ENCODE measurements at regions not wholly inside any gene's neighbourhood (a gene's known extent, or its start where the extent isn't known, plus 50 kb on each side); places are given as distances from the start of the nearest gene placed in this dataset.

- TF ChIP-seq, protein P1, sequence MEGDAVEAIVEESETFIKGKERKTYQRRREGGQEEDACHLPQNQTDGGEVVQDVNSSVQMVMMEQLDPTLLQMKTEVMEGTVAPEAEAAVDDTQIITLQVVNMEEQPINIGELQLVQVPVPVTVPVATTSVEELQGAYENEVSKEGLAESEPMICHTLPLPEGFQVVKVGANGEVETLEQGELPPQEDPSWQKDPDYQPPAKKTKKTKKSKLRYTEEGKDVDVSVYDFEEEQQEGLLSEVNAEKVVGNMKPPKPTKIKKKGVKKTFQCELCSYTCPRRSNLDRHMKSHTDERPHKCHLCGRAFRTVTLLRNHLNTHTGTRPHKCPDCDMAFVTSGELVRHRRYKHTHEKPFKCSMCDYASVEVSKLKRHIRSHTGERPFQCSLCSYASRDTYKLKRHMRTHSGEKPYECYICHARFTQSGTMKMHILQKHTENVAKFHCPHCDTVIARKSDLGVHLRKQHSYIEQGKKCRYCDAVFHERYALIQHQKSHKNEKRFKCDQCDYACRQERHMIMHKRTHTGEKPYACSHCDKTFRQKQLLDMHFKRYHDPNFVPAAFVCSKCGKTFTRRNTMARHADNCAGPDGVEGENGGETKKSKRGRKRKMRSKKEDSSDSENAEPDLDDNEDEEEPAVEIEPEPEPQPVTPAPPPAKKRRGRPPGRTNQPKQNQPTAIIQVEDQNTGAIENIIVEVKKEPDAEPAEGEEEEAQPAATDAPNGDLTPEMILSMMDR (IDR thresholded peaks at IDR 0.05), result no peak
- TF ChIP-seq ZFX (IDR thresholded peaks at IDR 0.05; ENCODE audit: borderline replicate concordance), result no peak
These were observed 390.4 kb downstream of the SOX11 start for GRCh38 chr2:6082625-6083018.

All from 22Rv1 (cell line).